ENCODE measurements at regions not wholly inside any gene's neighbourhood (a gene's known extent, or its start where the extent isn't known, plus 50 kb on each side); places are given as distances from the start of the nearest gene placed in this dataset.

GRCh38 chr14:85218982-85219381 lies 311.0 kb upstream of the FLRT2 start:
- no peaks in the 10 kb centered on the region for H3K36me3 ChIP-seq (ENCODE audit: insufficient read depth, low read length)
- DNase-seq (no peak), ATAC-seq (ENCODE audit: poor library complexity) (no peak)
- intact Hi-C loops (cut with DNase I, micrococcal nuclease): no loop called here
- H3K27ac ChIP-seq (ENCODE audit: low read depth in 1 of 2, low read length in 2 of 2): no peak overlapping the region
- Mint-ChIP-seq H3K27me3 (no peaks in the 10 kb centered on the region), H3K36me3 (ENCODE audit: low read depth) (no peaks in the 10 kb centered on the region), H3K4me1 (ENCODE audit: low read depth) (no peaks in the 10 kb centered on the region), H3K9me3 (no peaks in the 10 kb centered on the region), H3K4me3 (no peak overlapping the region), H3K27ac (no peak overlapping the region)
- H3K9me3 ChIP-seq (ENCODE audit: control insufficient read depth in 1 of 2, insufficient read depth in 1 of 2, low read length in 2 of 2): peaks cover 0 to 3% of the 10 kb centered on the region in 2 experiments
- no peak overlapping the region for H3K4me3 ChIP-seq (ENCODE audit: low read length)
- no peaks in the 10 kb centered on the region for H3K4me1 ChIP-seq (ENCODE audit: insufficient read depth, low read length)
- no peaks in the 10 kb centered on the region for H3K27me3 ChIP-seq (ENCODE audit: control insufficient read depth in 1 of 2, insufficient read depth in 2 of 2, low read length in 2 of 2)
- CTCF ChIA-PET: no interaction called here
- POLR2A ChIA-PET: no interaction called here
- TF ChIP-seq CTCF (IDR thresholded peaks at IDR 0.05): no peak

- Mint-ChIP-seq H3K27me3 (no peaks in the 10 kb centered on the region), H3K4me1 (ENCODE audit: low read depth) (no peaks in the 10 kb centered on the region), H3K27ac (no peak overlapping the region), H3K9me3 (no peaks in the 10 kb centered on the region), H3K4me3 (no peak overlapping the region), H3K36me3 (ENCODE audit: low read depth) (no peaks in the 10 kb centered on the region)
- DNase-seq (no peak), ATAC-seq (ENCODE audit: poor library complexity) (no peak)
- intact Hi-C loops (cut with DNase I, micrococcal nuclease): no loop called here
- Histone ChIP-seq H3K27me3 (ENCODE audit: control insufficient read depth in 1 of 2, insufficient read depth in 2 of 2, low read length in 2 of 2) (no peaks in the 10 kb centered on the region), H3K4me3 (ENCODE audit: low read length) (no peak overlapping the region), H3K27ac (ENCODE audit: low read depth in 1 of 2, low read length in 2 of 2) (no peak overlapping the region), H3K9me3 (ENCODE audit: control insufficient read depth in 1 of 2, insufficient read depth in 1 of 2, low read length in 2 of 2) (peaks cover 0 to 3% of the 10 kb centered on the region in 2 experiments), H3K36me3 (ENCODE audit: insufficient read depth, low read length) (no peaks in the 10 kb centered on the region), H3K4me1 (ENCODE audit: insufficient read depth, low read length) (no peaks in the 10 kb centered on the region)
- ChIA-PET POLR2A (no interaction called here), CTCF (no interaction called here)
- no peak for TF ChIP-seq CTCF (IDR thresholded peaks at IDR 0.05)
Observed at GRCh38 chr14:85221832-85222231, 308.1 kb upstream of the FLRT2 start.

GRCh38 chr14:85222341-85222740 lies 307.6 kb upstream of the FLRT2 start:
- POLR2A ChIA-PET: no interaction called here
- CTCF ChIA-PET: no interaction called here
- H3K27ac ChIP-seq (ENCODE audit: low read depth in 1 of 2, low read length in 2 of 2): no peak overlapping the region

More at GRCh38 chr14:85222341-85222740, 307.6 kb upstream of the FLRT2 start:
- intact Hi-C loops (cut with DNase I, micrococcal nuclease): no loop called here
- TF ChIP-seq CTCF (IDR thresholded peaks at IDR 0.05): no peak
- H3K9me3 ChIP-seq (ENCODE audit: control insufficient read depth in 1 of 2, insufficient read depth in 1 of 2, low read length in 2 of 2): peaks cover 0 to 3% of the 10 kb centered on the region in 2 experiments
- no peaks in the 10 kb centered on the region for H3K27me3 Mint-ChIP-seq
- DNase-seq (no peak), ATAC-seq (ENCODE audit: poor library complexity) (no peak)
- H3K4me3 ChIP-seq (ENCODE audit: low read length): no peak overlapping the region
- H3K4me3 Mint-ChIP-seq: no peak overlapping the region
- no peaks in the 10 kb centered on the region for H3K4me1 Mint-ChIP-seq (ENCODE audit: low read depth)
- no peaks in the 10 kb centered on the region for H3K4me1 ChIP-seq (ENCODE audit: insufficient read depth, low read length)
- H3K27ac Mint-ChIP-seq: no peak overlapping the region
- H3K36me3 Mint-ChIP-seq (ENCODE audit: low read depth): no peaks in the 10 kb centered on the region
- H3K36me3 ChIP-seq (ENCODE audit: insufficient read depth, low read length): no peaks in the 10 kb centered on the region
- no peaks in the 10 kb centered on the region for H3K27me3 ChIP-seq (ENCODE audit: control insufficient read depth in 1 of 2, insufficient read depth in 2 of 2, low read length in 2 of 2)
- no peaks in the 10 kb centered on the region for H3K9me3 Mint-ChIP-seq

Data from CD4-positive, alpha-beta T cell (primary cell).